ENCODE measurements at regions not wholly inside any gene's neighbourhood (a gene's known extent, or its start where the extent isn't known, plus 50 kb on each side); places are given as distances from the start of the nearest gene placed in this dataset.

GRCh38 chr3:31117854-31118253, 223.4 kb upstream of the GADL1 start:
- Histone ChIP-seq H3K36me3 (ENCODE audit: control insufficient read depth, insufficient read depth, low read length) (no peaks in the 10 kb centered on the region), H3K4me1 (no peaks in the 10 kb centered on the region), H3K4me3 (ENCODE audit: low read depth, low read length) (no peak overlapping the region), H3K27me3 (replicated peaks; ENCODE audit: control insufficient read depth, insufficient read depth, low read length) (no peaks in the 10 kb centered on the region), H3K9me3 (no peaks in the 10 kb centered on the region)
- H3K9me3 Mint-ChIP-seq (ENCODE audit: unreplicated experiment) = peaks cover 1% of the 10 kb centered on the region
- H3K4me1 Mint-ChIP-seq (ENCODE audit: low read depth, unreplicated experiment) = no peaks in the 10 kb centered on the region
- H3K4me3 Mint-ChIP-seq (ENCODE audit: unreplicated experiment) = no peak overlapping the region
- CTCF ChIA-PET = no interaction called here
- DNase-seq = no peak
- intact Hi-C loops (cut with micrococcal nuclease; ENCODE audit: unreplicated experiment) = no loop called here
- no peak overlapping the region for H3K27ac Mint-ChIP-seq (ENCODE audit: unreplicated experiment)
- TF ChIP-seq CTCF (IDR thresholded peaks at IDR 0.05; ENCODE audit: insufficient read depth in 1 of 2, low read depth in 1 of 2, low read length in 1 of 2, severe bottlenecking in 1 of 2, unreplicated experiment in 1 of 2) = no peak
- H3K36me3 Mint-ChIP-seq (ENCODE audit: insufficient read depth, unreplicated experiment) = no peaks in the 10 kb centered on the region
- no peaks in the 10 kb centered on the region for H3K27me3 Mint-ChIP-seq (ENCODE audit: insufficient read depth, unreplicated experiment)
- BruUV-seq (replicated peaks) = no TSS peak
- POLR2A ChIA-PET = no interaction called here

DNA sequence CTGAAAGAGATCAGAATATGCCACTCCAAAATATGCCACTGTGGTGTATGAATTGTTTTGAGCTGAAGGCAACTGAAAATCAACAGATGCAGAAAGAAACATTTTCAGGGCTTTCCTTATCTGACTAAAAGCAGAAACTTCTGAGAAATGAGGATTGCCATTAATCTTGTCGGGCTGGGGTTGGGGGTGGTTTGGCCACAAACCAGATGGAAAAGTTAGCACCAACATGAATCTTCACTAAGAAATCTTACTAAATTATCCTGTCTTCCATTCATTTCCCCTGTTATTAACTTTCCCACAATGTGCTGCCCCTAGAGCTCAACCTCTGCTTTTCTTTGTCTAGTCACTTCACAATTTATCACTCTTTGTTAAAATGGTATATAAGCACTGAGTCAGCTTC, 229.9 kb upstream of the GADL1 start:
- Mint-ChIP-seq H3K36me3 (ENCODE audit: insufficient read depth, unreplicated experiment) (peaks cover 5% of the 10 kb centered on the region), H3K9me3 (ENCODE audit: unreplicated experiment) (peaks cover 26% of the 10 kb centered on the region), H3K27ac (ENCODE audit: unreplicated experiment) (no peak overlapping the region), H3K4me3 (ENCODE audit: unreplicated experiment) (no peak overlapping the region), H3K27me3 (ENCODE audit: insufficient read depth, unreplicated experiment) (no peaks in the 10 kb centered on the region), H3K4me1 (ENCODE audit: low read depth, unreplicated experiment) (no peaks in the 10 kb centered on the region)
- no peaks in the 10 kb centered on the region for H3K27me3 ChIP-seq (replicated peaks; ENCODE audit: control insufficient read depth, insufficient read depth, low read length)
- CTCF ChIA-PET = no interaction called here
- no peak for DNase-seq
- no peak for TF ChIP-seq CTCF (IDR thresholded peaks at IDR 0.05; ENCODE audit: insufficient read depth in 1 of 2, low read depth in 1 of 2, low read length in 1 of 2, severe bottlenecking in 1 of 2, unreplicated experiment in 1 of 2)
- no peak overlapping the region for H3K4me3 ChIP-seq (ENCODE audit: low read depth, low read length)
- POLR2A ChIA-PET = no interaction called here
- H3K36me3 ChIP-seq (ENCODE audit: control insufficient read depth, insufficient read depth, low read length) = no peaks in the 10 kb centered on the region
- no TSS peak for BruUV-seq (replicated peaks)
- peaks cover 12% of the 10 kb centered on the region; the same call in 1 of the 2 replicates for H3K9me3 ChIP-seq
- intact Hi-C loops (cut with micrococcal nuclease; ENCODE audit: unreplicated experiment) = no loop called here
- H3K4me1 ChIP-seq = no peaks in the 10 kb centered on the region

- Histone ChIP-seq H3K4me3 (ENCODE audit: low read depth, low read length) (no peak overlapping the region), H3K9me3 (peaks cover 12% of the 10 kb centered on the region; the same call in 1 of the 2 replicates), H3K36me3 (ENCODE audit: control insufficient read depth, insufficient read depth, low read length) (no peaks in the 10 kb centered on the region), H3K27me3 (replicated peaks; ENCODE audit: control insufficient read depth, insufficient read depth, low read length) (no peaks in the 10 kb centered on the region), H3K4me1 (no peaks in the 10 kb centered on the region)
- H3K27me3 Mint-ChIP-seq (ENCODE audit: insufficient read depth, unreplicated experiment) = no peaks in the 10 kb centered on the region
- ChIA-PET POLR2A (no interaction called here), CTCF (no interaction called here)
- H3K27ac Mint-ChIP-seq (ENCODE audit: unreplicated experiment) = no peak overlapping the region
- intact Hi-C loops (cut with micrococcal nuclease; ENCODE audit: unreplicated experiment) = no loop called here
- no TSS peak for BruUV-seq (replicated peaks)
- no peak for DNase-seq
- TF ChIP-seq CTCF (IDR thresholded peaks at IDR 0.05; ENCODE audit: insufficient read depth in 1 of 2, low read depth in 1 of 2, low read length in 1 of 2, severe bottlenecking in 1 of 2, unreplicated experiment in 1 of 2) = no peak
- no peak overlapping the region for H3K4me3 Mint-ChIP-seq (ENCODE audit: unreplicated experiment)
- peaks cover 26% of the 10 kb centered on the region for H3K9me3 Mint-ChIP-seq (ENCODE audit: unreplicated experiment)
- H3K4me1 Mint-ChIP-seq (ENCODE audit: low read depth, unreplicated experiment) = no peaks in the 10 kb centered on the region
- peaks cover 5% of the 10 kb centered on the region for H3K36me3 Mint-ChIP-seq (ENCODE audit: insufficient read depth, unreplicated experiment)
These were observed 231.1 kb upstream of the GADL1 start for GRCh38 chr3:31125413-31126020.
